HG03354 (cell line): ENCODE measurements at regions not wholly inside any gene's neighbourhood (a gene's known extent, or its start where the extent isn't known, plus 50 kb on each side); places are given as distances from the start of the nearest gene placed in this dataset.
"Not testable (repeated sequence)": the region's sequence is repeated elsewhere in the genome, so short reads cannot be mapped to it uniquely, and the experiment has no call there.

Source experiments
- ATAC-seq: cut with Tn5 transposase; IDR thresholded peaks from one replicate; pipeline ENCODE4 v1.9.1; 2021; ENCODE audit warnings: mild to moderate bottlenecking; ENCODE audit not compliant: unreplicated experiment, poor library complexity, severe bottlenecking

- ATAC-seq = no peak
Observed at GRCh38 chr7:81211204-81211933, 292.5 kb upstream of the SEMA3C start.

GRCh38 chr7:81210137-81211064 lies 291.6 kb upstream of the SEMA3C start:
- no peak for ATAC-seq

- ATAC-seq = no peak
Observed at GRCh38 chr7:81209059-81209458, 290.2 kb upstream of the SEMA3C start.

- ATAC-seq = no peak
Observed at GRCh38 chr7:81207801-81208200, 288.9 kb upstream of the SEMA3C start.

- ATAC-seq = no peak
Observed at GRCh38 chr7:81206667-81207360, 288.0 kb upstream of the SEMA3C start.

- no peak for ATAC-seq
Observed at GRCh38 chr7:81206217-81206616, 287.4 kb upstream of the SEMA3C start.

- ATAC-seq = no peak
Observed at GRCh38 chr7:81201188-81201587, 282.3 kb upstream of the SEMA3C start.

- no peak for ATAC-seq
Observed at GRCh38 chr7:81198766-81199165, 279.9 kb upstream of the SEMA3C start.

GRCh38 chr7:81197266-81197665 lies 278.4 kb upstream of the SEMA3C start:
- no peak for ATAC-seq

- no peak for ATAC-seq
Observed at GRCh38 chr7:81195033-81195432, 276.2 kb upstream of the SEMA3C start.

- no peak for ATAC-seq
Observed at GRCh38 chr7:81190997-81191768, 272.3 kb upstream of the SEMA3C start.

- ATAC-seq = no peak
Observed at GRCh38 chr7:81187753-81188152, 268.9 kb upstream of the SEMA3C start.

GRCh38 chr7:81186691-81187090 lies 267.8 kb upstream of the SEMA3C start:
- no peak for ATAC-seq

- no peak for ATAC-seq
Observed at GRCh38 chr7:81185072-81185471, 266.2 kb upstream of the SEMA3C start.

GRCh38 chr7:81183326-81183725 lies 264.5 kb upstream of the SEMA3C start:
- no peak for ATAC-seq

- not testable (repeated sequence) for ATAC-seq
Observed at GRCh38 chr7:81182056-81182455, 263.2 kb upstream of the SEMA3C start.

- no peak for ATAC-seq
Observed at GRCh38 chr7:81181066-81181465, 262.2 kb upstream of the SEMA3C start.

- no peak for ATAC-seq
Observed at GRCh38 chr7:81180573-81180972, 261.7 kb upstream of the SEMA3C start.

GRCh38 chr7:81175275-81175940 lies 256.6 kb upstream of the SEMA3C start:
- no peak for ATAC-seq
